Heart left ventricle (tissue), 16 donors: ENCODE measurements at regions not wholly inside any gene's neighbourhood (a gene's known extent, or its start where the extent isn't known, plus 50 kb on each side); places are given as distances from the start of the nearest gene placed in this dataset.

Source experiments
- ATAC-seq, 4 donors: fragments of 200-7000 bp; cut with Tn5 transposase; one replicate each; pipeline ENCODE4 v1.9.1; 2020 to 2022; ENCODE audit warnings: moderate library complexity in 4 of 4, mild to moderate bottlenecking in 3 of 4, moderate number of reproducible peaks in 1 of 4
- DNase-seq, 5 donors: peaks; one replicate each; pipeline ENCODE4 v3.0.0-alpha.2; 2020
- H3K27ac ChIP-seq, 12 donors: fragments of 200-600 bp; sonication (generic) in 4 of 12; one replicate each; pipeline versions ENCODE4 v1.5.0 to v1.8.0; 2016 to 2022; ENCODE audit warnings: mild to moderate bottlenecking in 2 of 12
- H3K27me3 ChIP-seq, 9 donors: fragments of 200-600 bp; sonication (generic) in 2 of 9; one replicate each; pipeline versions ENCODE4 v1.5.1 to v1.8.0; 2016 to 2022; ENCODE audit warnings: mild to moderate bottlenecking in 3 of 9
- H3K36me3 ChIP-seq, 9 donors: fragments of 200-600 bp; sonication (generic) in 2 of 9; one replicate each; pipeline versions ENCODE4 v1.5.0 to v1.8.0; 2018 to 2022; ENCODE audit warnings: mild to moderate bottlenecking in 2 of 9
- H3K4me1 ChIP-seq, 12 donors: fragments of 200-600 bp; sonication (generic) in 4 of 12; one replicate each; pipeline versions ENCODE4 v1.5.0 to v1.8.0; 2016 to 2022; ENCODE audit warnings: mild to moderate bottlenecking in 3 of 12
- H3K4me3 ChIP-seq, 12 donors: fragments of 200-600 bp; sonication (generic) in 4 of 12; one replicate each; pipeline versions ENCODE4 v1.5.0 to v1.8.0; 2017 to 2022; ENCODE audit warnings: mild to moderate bottlenecking in 9 of 12, moderate library complexity in 4 of 12
- H3K9me3 ChIP-seq, 12 donors: fragments of 200-600 bp; sonication (generic) in 4 of 12; one replicate each; pipeline versions ENCODE4 v1.5.0 to v1.8.0; 2016 to 2022; ENCODE audit warnings: mild to moderate bottlenecking in 1 of 12
- CTCF ChIP-seq, 12 donors: fragments of 200-600 bp; sonication (generic) in 4 of 12; IDR thresholded peaks; one replicate each; pipeline versions ENCODE4 v1.5.0 to v1.8.0; 2018 to 2022; ENCODE audit warnings: antibody characterized with exemption in 12 of 12, mild to moderate bottlenecking in 5 of 12
- POLR2A ChIP-seq, 2 donors: fragments of 450-650 bp; IDR thresholded peaks; one replicate each; pipeline ENCODE4 v1.6.1; 2017; ENCODE audit warnings: antibody characterized with exemption in 2 of 2, mild to moderate bottlenecking in 2 of 2, moderate library complexity in 2 of 2
- WGBS, 4 donors: extraction: QIAGEN DNeasy Blood & Tissue Kit in 2 of 4; methylation state at CpG; one replicate each; pipeline versions ENCODE4 v1.1.5 to v1.1.7; 2013 to 2018; 5-methylcytosine and 5-hydroxymethylcytosine counted together
- intact Hi-C, 10 donors: fragments of 100-400 bp; cut with DNase I; formaldehyde crosslinking; loops; one replicate each; pipeline versions ENCODE4 v1.11.1 to v1.14.2; 2022
- donor health status: ischemic (EF 13 %, LVEDD 7.1; RV severe dilation, severe dysfunction).
- donor health status: healthy with polysubstance abuse.
- donor health status: DM: no; HTN: yes; CAD: no.
- donor health status: DM: no; HTN: no; CAD: no.
- donor health status: ischemic (EF 25% LVEDD 6.9; RV normal size, moderate dysfunction).
- donor health status: ischemic (EF 25% LVEDD 5.7; RV mildly dilated, moderate dysfunction).
- donor health status: healthy.
- donor health status: DM: yes; HTN: yes; CAD: no.
- donor health status: ischemic (EF 35%, LVEDD 5.7; RV mildly dilated, moderate dysfunction).
- donor health status: nonischemic (EF 11% LVEDD 7.7; RV severe dilation, severe dysfunction).
- donor health status: DM: yes; HTN: yes; CAD: no.
- donor health status: PGD.
- donor health status: ischemic (EF 29% LVEDD 5.4; RV normal size, mild dysfunction).
- donor health status: nonischemic (EF 23%, LVEDD 6.1; RV moderate dilation, normal function).

- H3K36me3 ChIP-seq = no peaks in the 10 kb centered on the region
- no peak overlapping the region for H3K4me3 ChIP-seq
- intact Hi-C loops = no loop called here
- H3K27me3 ChIP-seq = no peaks in the 10 kb centered on the region
- WGBS, 4 donors = 46 to 58% (median 50%) methylated on average over 7 of the region's 7 CpGs
- peaks cover 0 to 33% (median 17%) of the 10 kb centered on the region in 12 donors for H3K4me1 ChIP-seq
- H3K9me3 ChIP-seq = peaks cover 0 to 15% (median 1%) of the 10 kb centered on the region in 12 donors
- TF ChIP-seq CTCF (IDR thresholded peaks at IDR 0.05) (no peak), POLR2A (IDR thresholded peaks at IDR 0.05) (no peak)
- ATAC-seq (no peak), DNase-seq (no peak)
- no peak overlapping the region for H3K27ac ChIP-seq
These were observed 115.0 kb upstream of the MDM1 start for GRCh38 chr12:68446901-68447796.

GRCh38 chr12:68447797-68448260 is 115.7 kb upstream of the MDM1 start:
- 56 to 68% (median 62%) methylated on average over 2 of the region's 2 CpGs for WGBS, 4 donors
- H3K4me1 ChIP-seq = peaks cover 0 to 40% (median 22%) of the 10 kb centered on the region in 12 donors

GRCh38 chr12:68449196-68449595 is 117.0 kb upstream of the MDM1 start:
- 97 to 99% (median 97%) methylated on average over 2 of the region's 2 CpGs for WGBS, 4 donors

More at GRCh38 chr12:68447797-68448260, 115.7 kb upstream of the MDM1 start:
- intact Hi-C loops = no loop called here
- H3K36me3 ChIP-seq = no peaks in the 10 kb centered on the region
- ATAC-seq (no peak), DNase-seq (no peak)
- no peak overlapping the region for H3K4me3 ChIP-seq
- TF ChIP-seq POLR2A (IDR thresholded peaks at IDR 0.05) (no peak), CTCF (IDR thresholded peaks at IDR 0.05) (no peak)
- no peak overlapping the region for H3K27ac ChIP-seq
- H3K9me3 ChIP-seq = peaks cover 0 to 15% (median 1%) of the 10 kb centered on the region in 12 donors
- no peaks in the 10 kb centered on the region for H3K27me3 ChIP-seq

More at GRCh38 chr12:68449196-68449595, 117.0 kb upstream of the MDM1 start:
- Histone ChIP-seq H3K4me3 (no peak overlapping the region), H3K27me3 (no peaks in the 10 kb centered on the region), H3K27ac (no peak overlapping the region), H3K9me3 (peaks cover 0 to 9% (median 0%) of the 10 kb centered on the region in 12 donors), H3K36me3 (no peaks in the 10 kb centered on the region), H3K4me1 (peaks cover 0 to 51% (median 23%) of the 10 kb centered on the region in 12 donors)
- DNase-seq (no peak), ATAC-seq (no peak)
- TF ChIP-seq CTCF (IDR thresholded peaks at IDR 0.05) = no peak
- TF ChIP-seq POLR2A (IDR thresholded peaks at IDR 0.05) = no peak
- intact Hi-C loops = no loop called here
